GM13977 (cell line): ENCODE measurements at regions not wholly inside any gene's neighbourhood (a gene's known extent, or its start where the extent isn't known, plus 50 kb on each side); places are given as distances from the start of the nearest gene placed in this dataset.
A peak's percentile ranks its signal among the peaks of the same experiment; 100 is the strongest.

Source experiments
- DNase-seq: peaks from one replicate; pipeline ENCODE4 v3.0.0; 2012; ENCODE audit warnings: low spot score
- CTCF ChIP-seq: IDR thresholded peaks from 2 replicates; pipeline ENCODE4 v1.5.1; 2012; ENCODE audit warnings: mild to moderate bottlenecking, control low read depth; ENCODE audit not compliant: insufficient read depth; ENCODE audit errors: extremely low read depth, missing control alignments
- in situ Hi-C: fragments of 300-500 bp; cut with MboI; formaldehyde crosslinking; loops from one replicate; pipeline ENCODE4 v1.12.0; 2022; ENCODE audit warnings: low sequenced_read_pairs, low pct_unique_long_range_greater_than_20kb, mixed read lengths, inconsistent platforms; ENCODE audit not compliant: unreplicated experiment

GRCh38 chr7:68162712-68163111 lies 1166.1 kb downstream of the TYW1 start:
- no peak for DNase-seq
- in situ Hi-C loops, result no loop called here
- TF ChIP-seq CTCF, result no peak

GRCh38 chr7:68166525-68166924 lies 1169.9 kb downstream of the TYW1 start:
- DNase-seq, result no peak
- in situ Hi-C loops, result no loop called here
- no peak for TF ChIP-seq CTCF

GRCh38 chr7:68173513-68173912 lies 1176.9 kb downstream of the TYW1 start:
- DNase-seq, result no peak
- TF ChIP-seq CTCF, result no peak
- in situ Hi-C loops, result no loop called here

- no peak for DNase-seq
- TF ChIP-seq CTCF, result peak; percentile 40
- in situ Hi-C loops, result no loop called here
These were observed 1180.3 kb downstream of the TYW1 start for GRCh38 chr7:68176974-68177373.

GRCh38 chr7:68180761-68181160 lies 1184.1 kb downstream of the TYW1 start:
- TF ChIP-seq CTCF, result no peak
- DNase-seq, result no peak
- in situ Hi-C loops, result no loop called here

- DNase-seq, result no peak
- in situ Hi-C loops, result no loop called here
- no peak for TF ChIP-seq CTCF
These were observed 1186.5 kb downstream of the TYW1 start for GRCh38 chr7:68183176-68183575.
